ENCODE measurements at regions not wholly inside any gene's neighbourhood (a gene's known extent, or its start where the extent isn't known, plus 50 kb on each side); places are given as distances from the start of the nearest gene placed in this dataset.

DNA sequence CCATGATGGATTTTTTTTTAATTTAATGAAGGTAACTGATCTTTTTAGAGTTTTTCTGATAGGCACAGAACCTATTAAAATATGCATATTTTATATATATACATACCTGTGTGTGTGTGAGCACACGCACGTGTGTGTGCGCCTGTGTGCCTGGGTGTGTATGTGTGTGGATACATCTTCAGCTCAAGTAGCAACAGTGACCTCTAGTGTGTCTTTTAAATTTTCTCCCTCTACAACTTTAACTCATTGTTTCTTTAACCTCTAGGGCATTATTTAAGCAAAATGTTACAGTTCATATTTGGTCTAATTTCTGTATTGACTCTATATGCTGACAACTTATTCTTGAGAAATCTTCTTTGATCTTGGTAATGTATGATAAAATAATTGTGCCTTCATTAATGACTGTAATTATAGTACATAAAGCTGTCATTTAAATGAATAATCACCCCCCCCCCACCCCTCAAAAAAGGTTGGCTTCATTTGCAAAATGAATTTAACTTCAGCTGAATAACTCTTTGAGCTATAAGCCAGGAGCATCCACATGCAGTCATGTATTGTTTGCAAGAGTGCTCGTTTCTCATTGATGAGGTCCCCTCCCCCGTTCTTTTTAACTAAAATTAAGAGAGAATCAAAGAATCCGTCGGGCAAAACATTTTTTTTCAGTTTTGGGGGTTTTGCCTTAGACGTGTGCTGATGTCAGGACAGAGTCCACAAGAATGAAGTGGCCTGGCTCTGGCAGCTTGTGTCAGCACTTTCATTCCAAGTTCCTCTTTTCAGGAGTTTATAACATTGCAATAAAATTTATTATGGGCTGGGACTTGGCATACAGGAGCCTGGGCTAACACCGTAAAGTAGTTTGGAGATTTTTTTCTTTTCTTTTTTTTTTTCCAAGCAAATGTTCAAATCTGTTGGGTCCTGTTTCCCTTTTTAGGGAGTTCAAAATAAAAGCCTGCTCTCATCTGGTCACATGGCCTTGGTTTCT is 80.0 kb downstream of the ETAA1 start:
- TF ChIP-seq, protein P1, sequence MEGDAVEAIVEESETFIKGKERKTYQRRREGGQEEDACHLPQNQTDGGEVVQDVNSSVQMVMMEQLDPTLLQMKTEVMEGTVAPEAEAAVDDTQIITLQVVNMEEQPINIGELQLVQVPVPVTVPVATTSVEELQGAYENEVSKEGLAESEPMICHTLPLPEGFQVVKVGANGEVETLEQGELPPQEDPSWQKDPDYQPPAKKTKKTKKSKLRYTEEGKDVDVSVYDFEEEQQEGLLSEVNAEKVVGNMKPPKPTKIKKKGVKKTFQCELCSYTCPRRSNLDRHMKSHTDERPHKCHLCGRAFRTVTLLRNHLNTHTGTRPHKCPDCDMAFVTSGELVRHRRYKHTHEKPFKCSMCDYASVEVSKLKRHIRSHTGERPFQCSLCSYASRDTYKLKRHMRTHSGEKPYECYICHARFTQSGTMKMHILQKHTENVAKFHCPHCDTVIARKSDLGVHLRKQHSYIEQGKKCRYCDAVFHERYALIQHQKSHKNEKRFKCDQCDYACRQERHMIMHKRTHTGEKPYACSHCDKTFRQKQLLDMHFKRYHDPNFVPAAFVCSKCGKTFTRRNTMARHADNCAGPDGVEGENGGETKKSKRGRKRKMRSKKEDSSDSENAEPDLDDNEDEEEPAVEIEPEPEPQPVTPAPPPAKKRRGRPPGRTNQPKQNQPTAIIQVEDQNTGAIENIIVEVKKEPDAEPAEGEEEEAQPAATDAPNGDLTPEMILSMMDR (conservative IDR thresholded peaks at IDR 0.05 in 1 of 2, IDR thresholded peaks at IDR 0.05 in 1 of 2; ENCODE audit: extremely low read depth in 1 of 2, insufficient read depth in 1 of 2, low read depth in 1 of 2, low read length in 2 of 2): peak; percentile 52 to 72
- TF ChIP-seq EZH2 (IDR thresholded peaks at IDR 0.05; ENCODE audit: borderline replicate concordance, low read length): no peak
